ENCODE measurements at regions not wholly inside any gene's neighbourhood (a gene's known extent, or its start where the extent isn't known, plus 50 kb on each side); places are given as distances from the start of the nearest gene placed in this dataset.

DNA sequence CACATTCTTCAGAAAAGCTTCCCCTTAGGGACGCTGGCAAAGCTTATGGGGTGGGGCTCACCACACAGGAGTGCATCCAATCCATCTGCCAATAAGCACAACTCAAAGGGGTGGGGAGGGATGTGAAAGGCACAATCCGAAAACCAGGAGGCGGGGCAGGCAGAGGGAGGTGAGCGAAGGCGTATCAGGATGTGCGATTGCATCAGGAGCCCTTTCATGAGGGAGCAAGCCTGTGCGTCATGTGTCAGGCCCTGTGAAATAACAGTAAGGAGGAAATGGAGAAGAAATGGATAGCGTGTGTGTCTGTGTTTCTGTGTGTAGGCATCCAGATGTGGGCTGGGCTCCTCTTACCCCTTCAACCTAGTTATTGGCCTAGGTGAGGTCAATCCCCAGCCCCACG is 382.4 kb upstream of the CDH4 start:
- Histone ChIP-seq H2BK120ac (replicated peaks; ENCODE audit: low read depth, low read length) (no peak overlapping the region), H3K4me3 (ENCODE audit: extremely low read depth in 1 of 4, insufficient read depth in 2 of 4, low read depth in 3 of 4, low read length in 4 of 4) (no peak overlapping the region), H4K8ac (ENCODE audit: extremely low read depth, insufficient read depth, low read length) (no peak overlapping the region; the same call in 1 of the 2 replicates), H3K4me1 (replicated peaks in 1 of 4; ENCODE audit: control insufficient read depth in 3 of 4, insufficient read depth in 4 of 4, low read length in 3 of 4) (no peaks in the 10 kb centered on the region; a peak in 1 of 7 replicates), H3K27me3 (replicated peaks in 1 of 4; ENCODE audit: control insufficient read depth in 3 of 4, extremely low read depth in 1 of 4, insufficient read depth in 3 of 4, low read length in 3 of 4) (peaks cover 0 to 1% (median 0%) of the 10 kb centered on the region in 4 experiments; a peak in 2 of 7 replicates), H2BK20ac (ENCODE audit: low read length) (no peak overlapping the region), H3K79me2 (ENCODE audit: control insufficient read depth in 1 of 2, insufficient read depth in 2 of 2, low read length in 2 of 2) (no peaks in the 10 kb centered on the region), H4K20me1 (replicated peaks in 1 of 2; ENCODE audit: control insufficient read depth in 1 of 2, insufficient read depth in 2 of 2, low read length in 2 of 2) (peaks cover 0 to 2% of the 10 kb centered on the region in 2 experiments), H3K18ac (ENCODE audit: extremely low read depth, low read length) (no peak overlapping the region), H3K23ac (ENCODE audit: insufficient read length) (no peak overlapping the region), H3K27ac (ENCODE audit: low read depth, low read length) (no peak overlapping the region), H2BK5ac (ENCODE audit: low read depth, low read length) (no peak overlapping the region), H3K14ac (ENCODE audit: insufficient read length) (no peak overlapping the region), H3K4me2 (ENCODE audit: insufficient read depth in 1 of 2, low read depth in 2 of 2, low read length in 2 of 2) (no peak overlapping the region), H2BK15ac (ENCODE audit: low read length) (no peak overlapping the region; the same call in 1 of the 2 replicates), H3K9me3 (ENCODE audit: insufficient read depth in 2 of 2, low read depth in 1 of 2, low read length in 1 of 2) (no peaks in the 10 kb centered on the region), H4K5ac (ENCODE audit: insufficient read length, low read depth, low read length) (no peak overlapping the region), H3K9ac (replicated peaks in 1 of 4; ENCODE audit: extremely low read depth in 1 of 4, low read depth in 3 of 4, low read length in 3 of 4) (no peak overlapping the region), H2AFZ (ENCODE audit: low read length) (no peak overlapping the region), H2AK5ac (ENCODE audit: low read depth, low read length) (no peak overlapping the region), H2BK12ac (ENCODE audit: low read depth, low read length) (0 out of 2 replicates have a peak overlapping the region, but pooled peaks have one; percentile 9), H3K36me3 (ENCODE audit: control insufficient read depth in 2 of 4, insufficient read depth in 4 of 4, low read length in 3 of 4) (no peaks in the 10 kb centered on the region), H4K91ac (replicated peaks; ENCODE audit: insufficient read length, low read length) (no peak overlapping the region), H3K56ac (replicated peaks; ENCODE audit: insufficient read length, low read depth, low read length) (no peak overlapping the region), H3K79me1 (ENCODE audit: low read depth, low read length) (no peaks in the 10 kb centered on the region), H3K4ac (replicated peaks; ENCODE audit: insufficient read length, low read depth, low read length) (no peak overlapping the region), H3K23me2 (ENCODE audit: low read depth, low read length) (no peaks in the 10 kb centered on the region; the same call in 1 of the 2 replicates)
- WGBS, 2 experiments (ENCODE audit: extremely low coverage in 1 of 2, insufficient coverage in 1 of 2, insufficient read length in 1 of 2, insufficient replicate concordance in 2 of 2, low coverage in 1 of 2, low lambda C conversion rate in 2 of 2, missing lambda C conversion rate in 1 of 2): 94% methylated on average over 9 of the region's 9 CpGs; no CpG with 5 or more reads in 1 of the 2 experiments
- FAIRE-seq (no peak), DNase-seq (ENCODE audit: low read depth in 1 of 2, low spot score in 2 of 2) (no peak)
- POLR2A ChIA-PET (ENCODE audit: partially characterized antibody): no interaction called here
- no peak for TF ChIP-seq MAX (IDR thresholded peaks at IDR 0.05)
- TF ChIP-seq SIX5 (IDR thresholded peaks at IDR 0.05; ENCODE audit: low read depth, low read length): no peak
- TF ChIP-seq RFX5 (IDR thresholded peaks at IDR 0.05; ENCODE audit: borderline replicate concordance, low read depth, low read length): no peak
- no peak for TF ChIP-seq POU5F1 (IDR thresholded peaks at IDR 0.05; ENCODE audit: low read depth, low read length)
- TF ChIP-seq SIN3A (conservative IDR thresholded peaks at IDR 0.05 in 1 of 2, IDR thresholded peaks at IDR 0.05 in 1 of 2; ENCODE audit: low read depth in 1 of 2, low read length in 2 of 2): no peak
- TF ChIP-seq PHF8 (conservative IDR thresholded peaks at IDR 0.05; ENCODE audit: low read depth, low read length): no peak
- TF ChIP-seq POLR2A (IDR thresholded peaks at IDR 0.05; ENCODE audit: control extremely low read depth in 1 of 2, low read depth in 2 of 2, low read length in 2 of 2): no peak
- no peak for TF ChIP-seq ATF2 (IDR thresholded peaks at IDR 0.05; ENCODE audit: low read length)
- TF ChIP-seq JUN (IDR thresholded peaks at IDR 0.05; ENCODE audit: low read depth, low read length): no peak
- no peak for TF ChIP-seq BCL11A (IDR thresholded peaks at IDR 0.05; ENCODE audit: low read depth in 2 of 2, low read length in 2 of 2)
- TF ChIP-seq SRF (IDR thresholded peaks at IDR 0.05; ENCODE audit: low read depth, low read length): no peak
- no peak for TF ChIP-seq USF2 (IDR thresholded peaks at IDR 0.05; ENCODE audit: low read length)
- CTCF ChIA-PET (ENCODE audit: partially characterized antibody): interaction anchor here (0.9 kb wide), 1 partner anchor 359 kb away, joined by 3 read pairs; no protein-coding TSS in a partner anchor

Data from H1 (cell line).